ENCODE measurements at regions not wholly inside any gene's neighbourhood (a gene's known extent, or its start where the extent isn't known, plus 50 kb on each side); places are given as distances from the start of the nearest gene placed in this dataset.

- TF ChIP-seq USF2 (IDR thresholded peaks at IDR 0.05; ENCODE audit: borderline replicate concordance, low read depth, low read length) (no peak), CTCF (IDR thresholded peaks at IDR 0.05) (no peak), PBX3 (IDR thresholded peaks at IDR 0.05) (no peak), TAF1 (IDR thresholded peaks at IDR 0.05; ENCODE audit: borderline replicate concordance, low read depth, low read length) (no peak), MEF2A (IDR thresholded peaks at IDR 0.05; ENCODE audit: borderline replicate concordance, low read depth) (no peak), MAX (IDR thresholded peaks at IDR 0.05; ENCODE audit: low read depth) (no peak), MXI1 (IDR thresholded peaks at IDR 0.05; ENCODE audit: low read depth, low read length) (no peak), FOXM1 (IDR thresholded peaks at IDR 0.05; ENCODE audit: low read depth) (no peak), CHD2 (IDR thresholded peaks at IDR 0.05; ENCODE audit: low read length, partially characterized antibody) (no peak), IRF3 (IDR thresholded peaks at IDR 0.05; ENCODE audit: low read depth, low read length) (no peak), EZH2phosphoT487 (IDR thresholded peaks at IDR 0.05; ENCODE audit: borderline replicate concordance, low read depth) (no peak), POLR2AphosphoS5 (IDR thresholded peaks at IDR 0.05; ENCODE audit: low read depth, low read length) (no peak)
Observed at GRCh38 chr5:33011801-33012200, 300.7 kb downstream of the NPR3 start.
